GM23338 (cell line): ENCODE measurements at regions not wholly inside any gene's neighbourhood (a gene's known extent, or its start where the extent isn't known, plus 50 kb on each side); places are given as distances from the start of the nearest gene placed in this dataset.

Experiments used
- CREB1 ChIP-seq: fragments of 250-450 bp; sonication (Bioruptor Pico); IDR thresholded peaks from 2 replicates; pipeline ENCODE4 v1.5.0; 2020; ENCODE audit warnings: low read depth, mild to moderate bottlenecking, moderate library complexity
- CTCF ChIP-seq, 2 experiments: fragments of 200-600 bp in 1 of 2; sonication (generic) in 1 of 2; conservative IDR thresholded peaks; 2 replicates each; pipeline versions ENCODE4 v1.5.1 to v1.6.1; 2016 to 2017; ENCODE audit warnings: antibody characterized with exemption in 2 of 2, low read depth in 2 of 2, mild to moderate bottlenecking in 2 of 2, moderate library complexity in 1 of 2
- ETS1 ChIP-seq: IDR thresholded peaks from 2 replicates; pipeline ENCODE4 v1.6.1; 2016; ENCODE audit warnings: antibody characterized with exemption
- EZH2 ChIP-seq: fragments of 200-600 bp; sonication (generic); IDR thresholded peaks from one replicate; pipeline ENCODE4 v1.8.0; 2017; ENCODE audit warnings: antibody characterized with exemption, mild to moderate bottlenecking, low read depth; ENCODE audit not compliant: unreplicated experiment
- EZH2phosphoT487 ChIP-seq: fragments of 200-600 bp; sonication (generic); IDR thresholded peaks from one replicate; pipeline ENCODE4 v1.8.1; 2018; ENCODE audit warnings: antibody characterized with exemption; ENCODE audit not compliant: unreplicated experiment
- JUNB ChIP-seq: IDR thresholded peaks from one replicate; pipeline ENCODE4 v1.6.1; 2016; ENCODE audit warnings: antibody characterized with exemption; ENCODE audit not compliant: unreplicated experiment
- NANOG ChIP-seq: IDR thresholded peaks from 2 replicates; pipeline ENCODE4 v1.6.1; 2016; ENCODE audit warnings: antibody characterized with exemption, borderline replicate concordance
- POLR2AphosphoS5 ChIP-seq: IDR thresholded peaks from 2 replicates; pipeline ENCODE4 v1.6.1; 2016; ENCODE audit warnings: antibody characterized with exemption, low read depth
- REST ChIP-seq: IDR thresholded peaks from one replicate; pipeline ENCODE4 v1.6.1; 2018; ENCODE audit warnings: antibody characterized with exemption; ENCODE audit not compliant: unreplicated experiment
- STAT1 ChIP-seq: IDR thresholded peaks from one replicate; pipeline ENCODE4 v1.6.1; 2016; ENCODE audit warnings: antibody characterized with exemption; ENCODE audit not compliant: unreplicated experiment
- ZNF114 ChIP-seq: fragments of 250-450 bp; sonication (Bioruptor Pico); IDR thresholded peaks from 2 replicates; pipeline ENCODE4 v1.5.0; 2020; ENCODE audit warnings: mild to moderate bottlenecking, moderate library complexity
- ZNF331 ChIP-seq: fragments of 250-450 bp; sonication (Bioruptor Pico); IDR thresholded peaks from 2 replicates; pipeline ENCODE4 v1.5.0; 2020; ENCODE audit warnings: low read depth, mild to moderate bottlenecking, moderate library complexity
- ZNF462 ChIP-seq: fragments of 250-450 bp; sonication (Bioruptor Pico); IDR thresholded peaks from 2 replicates; pipeline ENCODE4 v1.5.0; 2020; ENCODE audit warnings: mild to moderate bottlenecking, moderate library complexity

- TF ChIP-seq REST (no peak), CTCF (conservative IDR thresholded peaks at IDR 0.05; ENCODE audit: low read depth in 2 of 2) (no peak), CREB1 (CRISPR knock-in tag) (no peak), ETS1 (no peak), POLR2AphosphoS5 (no peak), STAT1 (no peak), EZH2phosphoT487 (no peak), NANOG (no peak), EZH2 (no peak), ZNF331 (no peak), ZNF114 (CRISPR knock-in tag) (no peak), ZNF462 (no peak), JUNB (no peak)
Measured at GRCh38 chr4:3835527-3836405, 69.6 kb downstream of the ADRA2C start.
